ENCODE measurements at regions not wholly inside any gene's neighbourhood (a gene's known extent, or its start where the extent isn't known, plus 50 kb on each side); places are given as distances from the start of the nearest gene placed in this dataset.

GRCh38 chr5:94072116-94072515 lies 330.7 kb upstream of the POU5F2 start:
- no peak overlapping the region for H2AFZ ChIP-seq (ENCODE audit: low read depth)
- no peak overlapping the region for H3K27ac ChIP-seq
- H3K4me3 ChIP-seq (IDR thresholded peaks at IDR 0.05; ENCODE audit: insufficient read depth, low read depth, low read length): no peak overlapping the region
- no peak overlapping the region for H3K9ac ChIP-seq
- no peak for TF ChIP-seq CTCF (conservative IDR thresholded peaks at IDR 0.05; ENCODE audit: low read depth, low read length)
- H3K79me2 ChIP-seq (ENCODE audit: insufficient read depth, low read depth): peaks cover 4% of the 10 kb centered on the region; the same call in 1 of the 2 replicates
- no peaks in the 10 kb centered on the region for H3K27me3 ChIP-seq (ENCODE audit: insufficient read depth, low read depth)
- H3K4me2 ChIP-seq: no peak overlapping the region
- H3K4me1 ChIP-seq (ENCODE audit: low read depth, poor library complexity, severe bottlenecking): no peaks in the 10 kb centered on the region
- no peaks in the 10 kb centered on the region for H3K36me3 ChIP-seq (ENCODE audit: insufficient read depth)
- H4K20me1 ChIP-seq (ENCODE audit: insufficient read depth): no peaks in the 10 kb centered on the region

- peaks cover 18% of the 10 kb centered on the region; the same call in 1 of the 2 replicates for H3K79me2 ChIP-seq (ENCODE audit: insufficient read depth, low read depth)
- no peak for TF ChIP-seq CTCF (conservative IDR thresholded peaks at IDR 0.05; ENCODE audit: low read depth, low read length)
- H3K4me1 ChIP-seq (ENCODE audit: low read depth, poor library complexity, severe bottlenecking): no peaks in the 10 kb centered on the region
- no peak overlapping the region for H3K4me3 ChIP-seq (IDR thresholded peaks at IDR 0.05; ENCODE audit: insufficient read depth, low read depth, low read length)
- no peaks in the 10 kb centered on the region for H3K36me3 ChIP-seq (ENCODE audit: insufficient read depth)
- H2AFZ ChIP-seq (ENCODE audit: low read depth): no peak overlapping the region
- H3K9ac ChIP-seq: no peak overlapping the region
- H3K27me3 ChIP-seq (ENCODE audit: insufficient read depth, low read depth): no peaks in the 10 kb centered on the region
- no peak overlapping the region for H3K4me2 ChIP-seq
- no peak overlapping the region for H3K27ac ChIP-seq
- no peaks in the 10 kb centered on the region for H4K20me1 ChIP-seq (ENCODE audit: insufficient read depth)
These were observed 325.2 kb upstream of the POU5F2 start for GRCh38 chr5:94066437-94067207.

- Histone ChIP-seq H2AFZ (ENCODE audit: low read depth) (no peak overlapping the region), H3K4me1 (ENCODE audit: low read depth, poor library complexity, severe bottlenecking) (no peaks in the 10 kb centered on the region), H4K20me1 (ENCODE audit: insufficient read depth) (no peaks in the 10 kb centered on the region), H3K79me2 (ENCODE audit: insufficient read depth, low read depth) (peaks cover 15% of the 10 kb centered on the region; the same call in 1 of the 2 replicates), H3K9ac (no peak overlapping the region), H3K4me3 (IDR thresholded peaks at IDR 0.05; ENCODE audit: insufficient read depth, low read depth, low read length) (no peak overlapping the region), H3K27me3 (ENCODE audit: insufficient read depth, low read depth) (no peaks in the 10 kb centered on the region), H3K27ac (no peak overlapping the region), H3K4me2 (no peak overlapping the region), H3K36me3 (ENCODE audit: insufficient read depth) (no peaks in the 10 kb centered on the region)
- TF ChIP-seq CTCF (conservative IDR thresholded peaks at IDR 0.05; ENCODE audit: low read depth, low read length): no peak
These were observed 322.6 kb upstream of the POU5F2 start for GRCh38 chr5:94064025-94064424.

- Histone ChIP-seq H3K4me1 (ENCODE audit: low read depth, poor library complexity, severe bottlenecking) (peaks cover 23% of the 10 kb centered on the region), H3K4me2 (peak overlapping the region; percentile 36; the same call in 1 of the 2 replicates), H3K4me3 (IDR thresholded peaks at IDR 0.05; ENCODE audit: insufficient read depth, low read depth, low read length) (no peak overlapping the region), H3K36me3 (ENCODE audit: insufficient read depth) (no peaks in the 10 kb centered on the region), H3K9ac (no peak overlapping the region), H3K79me2 (ENCODE audit: insufficient read depth, low read depth) (no peaks in the 10 kb centered on the region), H3K27me3 (ENCODE audit: insufficient read depth, low read depth) (no peaks in the 10 kb centered on the region), H2AFZ (ENCODE audit: low read depth) (no peak overlapping the region), H3K27ac (no peak overlapping the region; the same call in 1 of the 2 replicates), H4K20me1 (ENCODE audit: insufficient read depth) (no peaks in the 10 kb centered on the region)
- TF ChIP-seq CTCF (conservative IDR thresholded peaks at IDR 0.05; ENCODE audit: low read depth, low read length): no peak
These were observed 316.3 kb upstream of the POU5F2 start for GRCh38 chr5:94057655-94058054.
